T-cell (primary cell): ENCODE measurements at regions not wholly inside any gene's neighbourhood (a gene's known extent, or its start where the extent isn't known, plus 50 kb on each side); places are given as distances from the start of the nearest gene placed in this dataset.

ENCODE experiments used
- ATAC-seq, 4 experiments: fragments of 200-7000 bp in 3 of 4; fragments of 150-1000 bp in 1 of 4; cut with Tn5 transposase; replicated peaks in 1 of 4; 1 replicate in 3 of 4; 2 replicates in 1 of 4; pipeline ENCODE4 v1.10.0; 2021; ENCODE audit warnings: moderate library complexity in 3 of 4, mild to moderate bottlenecking in 2 of 4, moderate number of reproducible peaks in 1 of 4
- CTCF ChIA-PET, 2 donors: fragments of 300-600 bp; sonication (Branson Sonifier 250); formaldehyde crosslinking; loops; one replicate each; lab custom pipeline; 2022; ENCODE audit warnings: antibody characterized with exemption in 2 of 2; lab: Charles Lee
- POLR2A ChIA-PET, 2 donors: fragments of 300-600 bp; sonication (Branson Sonifier 250); formaldehyde crosslinking; loops; one replicate each; lab custom pipeline; 2022; ENCODE audit warnings: antibody characterized with exemption in 2 of 2; lab: Charles Lee
- DNase-seq, 35 experiments: peaks; one replicate each; pipeline versions ENCODE4 v3.0.0 to v3.0.0-alpha.2; 2013 to 2023
- H3K27ac ChIP-seq: one replicate; pipeline ENCODE4 v1.5.1; 2013; ENCODE audit warnings: low read length
- H3K27me3 ChIP-seq, 2 experiments: replicated peaks in 1 of 2; 1 replicate in 1 of 2; 2 replicates in 1 of 2; pipeline versions ENCODE4 v1.6.1 to v1.7.0; 2013; ENCODE audit warnings: low read length in 1 of 2, mixed read lengths in 1 of 2; ENCODE audit not compliant: control insufficient read depth in 2 of 2, insufficient read depth in 2 of 2; ENCODE audit errors: extremely low read depth in 1 of 2
- H3K36me3 ChIP-seq, 2 donors: 1 replicate in 1 of 2; 2 replicates in 1 of 2; pipeline versions ENCODE4 v1.6.1 to v1.7.0; 2013; ENCODE audit warnings: low read length in 1 of 2; ENCODE audit not compliant: control insufficient read depth in 2 of 2, insufficient read depth in 1 of 2; ENCODE audit errors: extremely low read depth in 1 of 2
- H3K4me1 ChIP-seq, 2 experiments: 1 replicate in 1 of 2; 2 replicates in 1 of 2; pipeline versions ENCODE4 v1.6.1 to v1.7.0; 2013; ENCODE audit warnings: low read length in 2 of 2, mixed read lengths in 1 of 2; ENCODE audit not compliant: insufficient read depth in 2 of 2, control insufficient read depth in 1 of 2; ENCODE audit errors: extremely low read depth in 1 of 2
- H3K4me3 ChIP-seq, 2 donors: 1 replicate in 1 of 2; 2 replicates in 1 of 2; pipeline versions ENCODE4 v1.5.1 to v1.7.0; 2013; ENCODE audit warnings: mild to moderate bottlenecking in 2 of 2, low read length in 1 of 2, moderate library complexity in 1 of 2; ENCODE audit not compliant: control insufficient read depth in 1 of 2; ENCODE audit errors: extremely low read depth in 1 of 2
- H3K9me3 ChIP-seq: 2 replicates; pipeline ENCODE4 v1.7.0; 2013
- H3K27ac Mint-ChIP-seq, 2 donors: one replicate each; pipeline ENCODE4 v1.8.0; 2020 to 2021; ENCODE audit warnings: mild to moderate bottlenecking in 2 of 2, mixed read lengths in 2 of 2
- H3K27me3 Mint-ChIP-seq, 2 donors: one replicate each; pipeline ENCODE4 v1.8.0; 2021 to 2022; ENCODE audit warnings: mixed read lengths in 2 of 2
- H3K36me3 Mint-ChIP-seq: one replicate; pipeline ENCODE4 v1.8.0; 2021; ENCODE audit warnings: mixed read lengths
- H3K4me1 Mint-ChIP-seq, 3 donors: one replicate each; pipeline ENCODE4 v1.8.0; 2020 to 2022; ENCODE audit warnings: mixed read lengths in 3 of 3, mild to moderate bottlenecking in 1 of 3
- H3K4me3 Mint-ChIP-seq, 3 donors: one replicate each; pipeline ENCODE4 v1.8.0; 2020 to 2022; ENCODE audit warnings: mild to moderate bottlenecking in 3 of 3, mixed read lengths in 3 of 3, moderate library complexity in 3 of 3
- H3K9me3 Mint-ChIP-seq, 3 donors: one replicate each; pipeline ENCODE4 v1.8.0; 2020 to 2022; ENCODE audit warnings: mixed read lengths in 3 of 3
- WGBS: methylation state at CpG from one replicate; pipeline ENCODE4 v1.1.5; 2013; ENCODE audit warnings: missing lambda C conversion rate; ENCODE audit not compliant: insufficient coverage; 5-methylcytosine and 5-hydroxymethylcytosine counted together

DNA sequence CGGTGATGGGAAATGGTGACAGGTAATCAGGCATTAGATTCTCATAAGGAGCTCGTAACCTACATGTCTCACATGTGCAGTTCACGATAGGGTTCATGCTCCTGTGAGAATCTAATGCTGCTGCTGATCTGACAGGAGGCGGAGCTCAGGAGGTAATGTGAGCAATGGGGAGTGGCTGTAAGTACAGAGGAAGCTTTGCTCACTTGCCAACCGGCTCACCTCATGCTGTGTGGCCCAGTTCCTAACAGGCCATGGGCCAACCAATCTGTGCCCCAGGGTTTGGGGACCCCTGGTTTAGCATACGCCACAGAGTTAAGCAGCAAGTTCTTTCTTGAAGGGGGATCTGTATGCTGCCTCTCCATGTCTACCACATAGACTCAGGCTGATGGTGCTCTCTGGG, 133.1 kb downstream of the IQUB start:
- Mint-ChIP-seq H3K4me3 (no peak overlapping the region), H3K4me1 (no peaks in the 10 kb centered on the region), H3K9me3 (no peaks in the 10 kb centered on the region), H3K36me3 (no peaks in the 10 kb centered on the region), H3K27ac (no peak overlapping the region), H3K27me3 (no peaks in the 10 kb centered on the region)
- no peaks in the 10 kb centered on the region for H3K4me1 ChIP-seq
- DNase-seq (no peak), ATAC-seq (no peak)
- H3K9me3 ChIP-seq, result no peaks in the 10 kb centered on the region
- POLR2A ChIA-PET, result no interaction called here
- CTCF ChIA-PET, result no interaction called here
- H3K4me3 ChIP-seq, result no peak overlapping the region
- WGBS, result 73% methylated on average over 3 of the region's 6 CpGs
- H3K36me3 ChIP-seq, result no peaks in the 10 kb centered on the region
- no peaks in the 10 kb centered on the region for H3K27me3 ChIP-seq
- H3K27ac ChIP-seq, result no peak overlapping the region

DNA sequence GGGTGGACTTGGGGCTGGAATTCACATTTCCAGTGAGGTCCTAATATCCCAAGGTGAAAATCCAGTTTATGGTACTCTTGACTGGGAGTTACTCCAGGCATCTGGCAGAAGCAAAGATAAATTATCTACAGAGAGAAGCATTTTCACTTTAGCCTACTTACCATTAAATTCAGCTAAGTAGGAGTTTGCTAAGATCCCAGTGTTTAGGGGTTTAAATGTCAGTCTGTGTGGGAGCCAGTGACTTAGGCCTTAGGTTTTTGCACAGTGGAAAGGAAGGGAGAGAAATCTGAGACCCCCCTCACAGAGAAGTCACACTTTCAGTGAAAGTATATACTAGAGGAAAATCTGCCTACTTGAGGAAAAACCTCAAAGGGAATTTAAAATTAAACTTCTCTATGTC, 134.2 kb downstream of the IQUB start:
- no peaks in the 10 kb centered on the region for H3K9me3 Mint-ChIP-seq
- H3K27ac Mint-ChIP-seq, result no peak overlapping the region
- Histone ChIP-seq H3K27me3 (no peaks in the 10 kb centered on the region), H3K36me3 (no peaks in the 10 kb centered on the region), H3K27ac (no peak overlapping the region), H3K4me3 (no peak overlapping the region), H3K4me1 (no peaks in the 10 kb centered on the region), H3K9me3 (no peaks in the 10 kb centered on the region)
- H3K27me3 Mint-ChIP-seq, result no peaks in the 10 kb centered on the region
- no peak for ATAC-seq
- no peaks in the 10 kb centered on the region for H3K4me1 Mint-ChIP-seq
- H3K36me3 Mint-ChIP-seq, result no peaks in the 10 kb centered on the region
- no peak overlapping the region for H3K4me3 Mint-ChIP-seq
- ChIA-PET CTCF (no interaction called here), POLR2A (no interaction called here)
- no peak for DNase-seq

DNA sequence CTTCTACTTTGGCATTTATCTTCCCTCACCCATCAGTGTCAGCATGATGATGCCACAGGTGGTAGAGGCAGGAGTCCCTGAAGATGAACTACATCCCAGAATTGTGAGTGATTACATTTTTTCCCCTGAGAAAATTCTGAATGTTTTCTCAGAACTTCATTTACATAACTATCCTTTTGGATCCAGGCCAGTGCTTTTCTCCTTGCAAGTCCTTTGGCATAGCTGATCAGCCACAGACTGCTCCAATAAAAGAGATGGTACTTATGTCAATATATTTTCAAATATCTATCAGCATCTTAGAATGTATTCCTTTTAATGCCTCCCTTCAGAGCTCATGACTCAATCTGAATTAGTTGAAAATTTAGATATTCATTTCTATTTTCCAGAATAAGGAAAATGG, 135.5 kb downstream of the IQUB start:
- Mint-ChIP-seq H3K4me3 (no peak overlapping the region), H3K4me1 (no peaks in the 10 kb centered on the region), H3K27ac (no peak overlapping the region), H3K27me3 (no peaks in the 10 kb centered on the region), H3K9me3 (no peaks in the 10 kb centered on the region), H3K36me3 (no peaks in the 10 kb centered on the region)
- ATAC-seq (no peak), DNase-seq (no peak)
- Histone ChIP-seq H3K4me1 (no peaks in the 10 kb centered on the region), H3K36me3 (no peaks in the 10 kb centered on the region), H3K9me3 (no peaks in the 10 kb centered on the region), H3K27me3 (no peaks in the 10 kb centered on the region), H3K27ac (no peak overlapping the region), H3K4me3 (no peak overlapping the region)
- POLR2A ChIA-PET, result no interaction called here
- CTCF ChIA-PET, result no interaction called here

DNA sequence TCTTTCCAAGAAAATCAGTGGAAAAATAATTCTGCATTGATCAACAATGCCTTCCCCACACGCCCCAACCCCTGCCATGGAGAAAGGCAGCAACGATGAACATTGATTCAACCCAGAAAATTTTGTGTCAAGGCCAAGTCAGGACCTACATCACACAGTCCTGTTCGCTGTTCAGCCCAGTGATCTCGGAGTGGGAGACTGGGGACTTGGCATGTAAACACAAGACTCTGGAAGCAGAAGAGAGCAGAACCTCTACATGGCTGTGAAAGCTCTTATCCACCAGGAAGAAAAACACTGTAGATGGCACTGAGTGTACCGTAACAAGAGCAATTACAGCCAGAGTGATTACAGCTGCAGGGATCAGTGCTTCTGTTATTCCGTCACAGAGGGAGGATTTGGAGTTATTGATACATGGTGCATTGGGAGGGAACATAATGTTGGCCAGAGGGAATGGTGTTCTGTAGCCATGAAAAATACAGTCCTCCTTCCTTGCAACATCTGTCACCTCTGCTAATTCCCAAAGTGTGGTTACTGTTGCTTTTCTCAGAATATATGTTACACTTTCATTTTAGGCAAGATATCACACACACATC, 136.6 kb downstream of the IQUB start:
- ATAC-seq, result no peak
- no peak overlapping the region for H3K4me3 ChIP-seq
- H3K36me3 ChIP-seq, result no peaks in the 10 kb centered on the region
- no peaks in the 10 kb centered on the region for H3K4me1 ChIP-seq
- DNase-seq, result no peak
- POLR2A ChIA-PET, result no interaction called here
- no peaks in the 10 kb centered on the region for H3K27me3 Mint-ChIP-seq
- CTCF ChIA-PET, result no interaction called here
- no peak overlapping the region for H3K4me3 Mint-ChIP-seq
- H3K9me3 ChIP-seq, result no peaks in the 10 kb centered on the region
- H3K27me3 ChIP-seq, result no peaks in the 10 kb centered on the region
- no peak overlapping the region for H3K27ac Mint-ChIP-seq
- no peaks in the 10 kb centered on the region for H3K36me3 Mint-ChIP-seq
- no peaks in the 10 kb centered on the region for H3K9me3 Mint-ChIP-seq
- no peak overlapping the region for H3K27ac ChIP-seq
- H3K4me1 Mint-ChIP-seq, result no peaks in the 10 kb centered on the region
- 83% methylated on average over 3 of the region's 6 CpGs for WGBS

DNA sequence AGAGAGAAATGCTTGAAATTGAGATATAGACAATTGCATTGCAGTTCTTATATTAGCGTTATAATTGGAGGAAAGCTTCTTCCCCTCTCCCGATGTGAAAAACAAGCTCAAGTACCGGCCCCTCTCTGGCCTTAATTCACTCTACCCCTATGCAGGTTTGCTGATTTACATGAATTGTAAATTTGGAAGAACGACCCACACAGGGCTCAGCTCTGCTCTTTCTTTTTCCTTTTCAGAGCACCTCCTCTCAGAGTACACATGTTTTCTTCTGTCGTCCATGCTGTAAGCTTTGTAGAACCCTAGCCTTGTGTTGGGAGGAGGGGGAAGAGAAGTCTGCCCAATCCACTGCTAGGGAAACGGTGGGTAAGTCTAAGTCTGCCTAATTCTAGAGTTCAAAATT, 140.8 kb downstream of the IQUB start:
- H3K36me3 ChIP-seq, result no peaks in the 10 kb centered on the region
- Mint-ChIP-seq H3K36me3 (no peaks in the 10 kb centered on the region), H3K4me1 (no peaks in the 10 kb centered on the region), H3K9me3 (peaks cover 0 to 7% (median 0%) of the 10 kb centered on the region in 3 donors), H3K27ac (no peak overlapping the region), H3K4me3 (no peak overlapping the region), H3K27me3 (no peaks in the 10 kb centered on the region)
- ChIA-PET CTCF (no interaction called here), POLR2A (no interaction called here)
- H3K27ac ChIP-seq, result no peak overlapping the region
- DNase-seq (no peak), ATAC-seq (no peak)
- H3K27me3 ChIP-seq, result no peaks in the 10 kb centered on the region
- WGBS, result no CpG with 5 or more reads among the region's 6 CpGs
- H3K4me1 ChIP-seq, result no peaks in the 10 kb centered on the region
- H3K9me3 ChIP-seq, result no peaks in the 10 kb centered on the region
- H3K4me3 ChIP-seq, result no peak overlapping the region

- CTCF ChIA-PET, result no interaction called here
- Mint-ChIP-seq H3K4me3 (no peak overlapping the region), H3K27me3 (no peaks in the 10 kb centered on the region), H3K27ac (no peak overlapping the region), H3K4me1 (no peaks in the 10 kb centered on the region), H3K9me3 (peaks cover 0 to 6% (median 3%) of the 10 kb centered on the region in 3 donors), H3K36me3 (no peaks in the 10 kb centered on the region)
- H3K27me3 ChIP-seq, result no peaks in the 10 kb centered on the region
- H3K9me3 ChIP-seq, result no peaks in the 10 kb centered on the region
- no peak overlapping the region for H3K4me3 ChIP-seq
- POLR2A ChIA-PET, result no interaction called here
- H3K36me3 ChIP-seq, result no peaks in the 10 kb centered on the region
- no peak for ATAC-seq
- no peak for DNase-seq
- no CpG with 5 or more reads among the region's 1 CpG for WGBS
- no peaks in the 10 kb centered on the region for H3K4me1 ChIP-seq
- H3K27ac ChIP-seq, result no peak overlapping the region
Observed at GRCh38 chr7:123372368-123372767, 162.0 kb downstream of the IQUB start.

DNA sequence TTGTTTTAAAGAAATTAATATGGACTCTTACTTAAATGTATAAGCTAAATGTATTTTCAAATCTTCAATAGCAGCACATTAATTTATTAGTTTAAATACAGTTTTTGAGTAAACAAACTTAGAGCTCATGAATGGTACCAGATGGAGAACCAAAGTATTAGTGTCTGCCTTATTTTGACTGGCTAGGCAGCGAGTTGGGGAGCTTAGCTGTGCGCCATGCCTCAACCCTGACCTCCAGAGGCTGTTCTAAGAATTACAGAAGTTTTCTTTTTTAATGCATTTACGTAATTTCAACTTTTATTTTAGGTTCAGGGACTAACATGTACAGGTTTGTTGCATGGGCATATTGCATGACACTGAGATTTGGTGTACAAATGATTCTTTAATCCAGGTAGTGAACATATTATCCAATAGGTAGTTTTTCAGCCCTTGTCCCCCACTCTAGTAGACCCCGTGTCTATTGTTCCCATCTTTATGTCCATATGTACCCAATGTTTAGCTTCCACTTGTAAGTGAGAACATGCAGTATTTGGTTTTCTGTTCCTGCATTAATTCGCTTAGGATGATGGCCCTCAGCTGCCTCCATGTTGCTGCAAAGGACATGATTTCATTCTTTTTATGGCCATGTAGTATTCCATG, 166.8 kb downstream of the IQUB start:
- no peak for DNase-seq
- ChIA-PET CTCF (interaction anchor here in 1 of 2 donors (0.9 kb wide), 1 partner anchor 8 kb away, joined by 3 read pairs; no protein-coding TSS in a partner anchor), POLR2A (no interaction called here)
- 0% methylated on average over 1 of the region's 5 CpGs for WGBS
- no peaks in the 10 kb centered on the region for H3K36me3 Mint-ChIP-seq
- no peak overlapping the region for H3K4me3 ChIP-seq
- no peaks in the 10 kb centered on the region for H3K9me3 ChIP-seq
- H3K4me1 ChIP-seq, result no peaks in the 10 kb centered on the region
- no peak overlapping the region for H3K27ac ChIP-seq
- H3K9me3 Mint-ChIP-seq, result peaks cover 0 to 6% (median 0%) of the 10 kb centered on the region in 3 donors
- H3K27ac Mint-ChIP-seq, result no peak overlapping the region
- no peaks in the 10 kb centered on the region for H3K27me3 Mint-ChIP-seq
- no peak for ATAC-seq
- no peaks in the 10 kb centered on the region for H3K27me3 ChIP-seq
- H3K4me3 Mint-ChIP-seq, result no peak overlapping the region
- H3K4me1 Mint-ChIP-seq, result no peaks in the 10 kb centered on the region
- no peaks in the 10 kb centered on the region for H3K36me3 ChIP-seq
